CD14-positive monocyte (primary cell): ENCODE measurements at regions not wholly inside any gene's neighbourhood (a gene's known extent, or its start where the extent isn't known, plus 50 kb on each side); places are given as distances from the start of the nearest gene placed in this dataset.

Experiments used
- DNase-seq, 3 donors: peaks; one replicate each; pipeline ENCODE4 v3.0.0-alpha.2; 2011 to 2022
- H2AFZ ChIP-seq: 2 replicates; pipeline ENCODE4 v1.6.0; 2012; ENCODE audit warnings: mild to moderate bottlenecking, low read depth, low read length, inconsistent platforms; ENCODE audit not compliant: insufficient read depth, poor library complexity, severe bottlenecking
- H3K27ac ChIP-seq, 2 donors: 1 replicate in 1 of 2; 2 replicates in 1 of 2; pipeline ENCODE4 v1.5.1; 2012 to 2013; ENCODE audit warnings: low read length in 2 of 2, control low read depth in 1 of 2, inconsistent platforms in 1 of 2, low read depth in 1 of 2, mild to moderate bottlenecking in 1 of 2
- H3K27me3 ChIP-seq, 2 donors: one replicate each; pipeline versions ENCODE4 v1.6.0 to v1.6.1; 2011 to 2013; ENCODE audit warnings: low read length in 2 of 2; ENCODE audit not compliant: control insufficient read depth in 2 of 2, insufficient read depth in 2 of 2
- H3K36me3 ChIP-seq, 2 donors: replicated peaks in 1 of 2; 1 replicate in 1 of 2; 2 replicates in 1 of 2; pipeline versions ENCODE4 v1.5.1 to v1.6.1; 2012 to 2013; ENCODE audit warnings: low read length in 2 of 2, control low read depth in 1 of 2, inconsistent platforms in 1 of 2, mild to moderate bottlenecking in 1 of 2; ENCODE audit not compliant: insufficient read depth in 2 of 2, control insufficient read depth in 1 of 2
- H3K4me1 ChIP-seq, 2 donors: 1 replicate in 1 of 2; 2 replicates in 1 of 2; pipeline versions ENCODE4 v1.5.1 to v1.6.1; 2012 to 2013; ENCODE audit warnings: low read length in 2 of 2, control low read depth in 1 of 2, inconsistent platforms in 1 of 2, mild to moderate bottlenecking in 1 of 2, moderate library complexity in 1 of 2; ENCODE audit not compliant: insufficient read depth in 2 of 2, control insufficient read depth in 1 of 2
- H3K4me2 ChIP-seq: replicated peaks from 2 replicates; pipeline ENCODE3; 2012; ENCODE audit warnings: low read length, moderate library complexity, mild to moderate bottlenecking; ENCODE audit not compliant: poor library complexity, severe bottlenecking; ENCODE audit errors: extremely low read depth
- H3K4me3 ChIP-seq, 3 experiments: fragments of 200-600 bp in 1 of 3; sonication (generic) in 1 of 3; replicated peaks in 1 of 3; 1 replicate in 2 of 3; 2 replicates in 1 of 3; pipeline ENCODE4 v1.5.1; 2011 to 2013; ENCODE audit warnings: low read length in 3 of 3, mild to moderate bottlenecking in 3 of 3, control low read depth in 2 of 3, low read depth in 2 of 3, inconsistent platforms in 1 of 3, moderate library complexity in 1 of 3
- H3K79me2 ChIP-seq: 2 replicates; pipeline ENCODE4 v1.6.0; 2012; ENCODE audit warnings: mild to moderate bottlenecking, control low read depth, inconsistent platforms, low read length, moderate library complexity; ENCODE audit not compliant: insufficient read depth
- H3K9ac ChIP-seq: 2 replicates; pipeline ENCODE4 v1.6.0; 2017; ENCODE audit warnings: low read length, mild to moderate bottlenecking; ENCODE audit not compliant: insufficient read depth, poor library complexity, severe bottlenecking
- H3K9me3 ChIP-seq, 2 donors: replicated peaks in 1 of 2; 1 replicate in 1 of 2; 2 replicates in 1 of 2; pipeline versions ENCODE4 v1.5.1 to v1.6.1; 2012 to 2013; ENCODE audit warnings: low read length in 2 of 2, control low read depth in 1 of 2; ENCODE audit not compliant: control insufficient read depth in 1 of 2, insufficient read depth in 1 of 2
- H4K20me1 ChIP-seq: 2 replicates; pipeline ENCODE4 v1.6.0; 2012; ENCODE audit warnings: mild to moderate bottlenecking, low read length, control low read depth, moderate library complexity; ENCODE audit not compliant: insufficient read depth
- H3K27ac Mint-ChIP-seq, 7 donors: one replicate each; pipeline ENCODE4 v1.8.0; 2020; ENCODE audit warnings: mild to moderate bottlenecking in 7 of 7, mixed read lengths in 7 of 7, moderate library complexity in 6 of 7, inconsistent platforms in 2 of 7
- H3K27me3 Mint-ChIP-seq, 3 donors: one replicate each; pipeline ENCODE4 v1.8.0; 2021 to 2022; ENCODE audit warnings: low read depth in 3 of 3, mild to moderate bottlenecking in 3 of 3, mixed read lengths in 3 of 3, moderate library complexity in 3 of 3, inconsistent platforms in 1 of 3
- H3K36me3 Mint-ChIP-seq, 2 donors: one replicate each; pipeline ENCODE4 v1.8.0; 2020; ENCODE audit warnings: mixed read lengths in 2 of 2, inconsistent platforms in 1 of 2, mild to moderate bottlenecking in 1 of 2
- H3K4me1 Mint-ChIP-seq: one replicate; pipeline ENCODE4 v1.8.0; 2020; ENCODE audit warnings: mild to moderate bottlenecking, mixed read lengths
- H3K4me3 Mint-ChIP-seq, 2 donors: one replicate each; pipeline ENCODE4 v1.8.0; 2020; ENCODE audit warnings: mild to moderate bottlenecking in 2 of 2, mixed read lengths in 2 of 2, moderate library complexity in 1 of 2
- H3K9me3 Mint-ChIP-seq, 7 donors: one replicate each; pipeline ENCODE4 v1.8.0; 2020 to 2022; ENCODE audit warnings: mixed read lengths in 7 of 7, mild to moderate bottlenecking in 6 of 7, moderate library complexity in 6 of 7, inconsistent platforms in 2 of 7
- CTCF ChIP-seq: fragments of 200-600 bp; IDR thresholded peaks from one replicate; pipeline ENCODE4 v1.8.0; 2022; ENCODE audit warnings: antibody characterized with exemption, mild to moderate bottlenecking
- WGBS: methylation state at CpG from one replicate; pipeline ENCODE4 v1.1.5; 2013; ENCODE audit warnings: missing lambda C conversion rate; ENCODE audit not compliant: insufficient coverage; 5-methylcytosine and 5-hydroxymethylcytosine counted together
- intact Hi-C, 2 donors: fragments of 100-400 bp; cut with micrococcal nuclease; formaldehyde crosslinking; loops; one replicate each; pipeline versions ENCODE4 v1.15.0 to v1.15.1; 2023

- no peak overlapping the region for H3K4me2 ChIP-seq
- no peaks in the 10 kb centered on the region for H3K4me1 Mint-ChIP-seq
- no peak for DNase-seq
- H3K9me3 Mint-ChIP-seq = peaks cover 0 to 1% (median 0%) of the 10 kb centered on the region in 7 donors
- no peaks in the 10 kb centered on the region for H3K79me2 ChIP-seq
- no peak overlapping the region for H3K9ac ChIP-seq
- H3K36me3 Mint-ChIP-seq = no peaks in the 10 kb centered on the region
- peak overlapping the region in 1 of 7 donors; percentile 12 for H3K27ac Mint-ChIP-seq
- intact Hi-C loops = no loop called here
- no peak for TF ChIP-seq CTCF
- H4K20me1 ChIP-seq = no peaks in the 10 kb centered on the region
- H3K9me3 ChIP-seq = no peaks in the 10 kb centered on the region
- no peak overlapping the region for H3K27ac ChIP-seq
- H3K4me1 ChIP-seq = no peaks in the 10 kb centered on the region
- H3K27me3 ChIP-seq = no peaks in the 10 kb centered on the region
- WGBS = 100% methylated on average over 2 of the region's 3 CpGs
- H3K4me3 Mint-ChIP-seq = no peak overlapping the region
- H3K4me3 ChIP-seq = no peak overlapping the region
- no peaks in the 10 kb centered on the region for H3K36me3 ChIP-seq
- H3K27me3 Mint-ChIP-seq = peaks cover 0 to 2% (median 2%) of the 10 kb centered on the region in 3 donors
- no peak overlapping the region for H2AFZ ChIP-seq
Observed at GRCh38 chrX:150159537-150159936, 203.6 kb upstream of the MAMLD1 start.

- Histone ChIP-seq H3K4me1 (no peaks in the 10 kb centered on the region), H3K79me2 (no peaks in the 10 kb centered on the region), H3K4me3 (no peak overlapping the region), H3K36me3 (no peaks in the 10 kb centered on the region), H3K4me2 (no peak overlapping the region), H3K9me3 (no peaks in the 10 kb centered on the region), H3K27me3 (no peaks in the 10 kb centered on the region), H4K20me1 (no peaks in the 10 kb centered on the region), H3K9ac (no peak overlapping the region), H3K27ac (no peak overlapping the region), H2AFZ (no peak overlapping the region)
- no peak overlapping the region for H3K4me3 Mint-ChIP-seq
- no peak for TF ChIP-seq CTCF
- intact Hi-C loops = no loop called here
- H3K9me3 Mint-ChIP-seq = peaks cover 0 to 1% (median 0%) of the 10 kb centered on the region in 7 donors
- no peaks in the 10 kb centered on the region for H3K36me3 Mint-ChIP-seq
- H3K27me3 Mint-ChIP-seq = peaks cover 0 to 5% (median 2%) of the 10 kb centered on the region in 3 donors
- H3K27ac Mint-ChIP-seq = peak overlapping the region in 2 of 7 donors; percentile 8 to 10
- no peaks in the 10 kb centered on the region for H3K4me1 Mint-ChIP-seq
- no peak for DNase-seq
Observed at GRCh38 chrX:150160656-150161055, 202.5 kb upstream of the MAMLD1 start.
